Keratinocyte (primary cell): ENCODE measurements at regions not wholly inside any gene's neighbourhood (a gene's known extent, or its start where the extent isn't known, plus 50 kb on each side); places are given as distances from the start of the nearest gene placed in this dataset.

Experiments
- DNase-seq: peaks from one replicate; pipeline ENCODE4 v3.0.0-alpha.2; 2011; ENCODE audit warnings: low read depth, missing footprints, low spot score
- FAIRE-seq: peaks from 2 replicates; lab custom pipeline; 2011; peaks lifted over from hg19 to GRCh38; lab: Jason Lieb, UNC
- H2AFZ ChIP-seq: 2 replicates; pipeline ENCODE4 v1.6.0; 2012; ENCODE audit warnings: low read length, control low read depth, inconsistent platforms; ENCODE audit not compliant: control insufficient read depth
- H3K27ac ChIP-seq: 2 replicates; pipeline ENCODE4 v1.5.1; 2011; ENCODE audit warnings: low read length; ENCODE audit not compliant: control insufficient read depth, insufficient read depth
- H3K27me3 ChIP-seq: 3 replicates; pipeline ENCODE4 v1.6.0; 2011; ENCODE audit warnings: low read length; ENCODE audit not compliant: control insufficient read depth, insufficient read depth; ENCODE audit errors: extremely low read depth
- H3K36me3 ChIP-seq, 2 experiments: 2 replicates in 1 of 2; 3 replicates in 1 of 2; pipeline ENCODE4 v1.5.1; 2011; ENCODE audit warnings: low read length in 2 of 2, mild to moderate bottlenecking in 1 of 2; ENCODE audit not compliant: control insufficient read depth in 2 of 2, insufficient read depth in 2 of 2; ENCODE audit errors: extremely low read depth in 1 of 2
- H3K4me1 ChIP-seq: 3 replicates; pipeline ENCODE4 v1.5.1; 2011; ENCODE audit warnings: low read length; ENCODE audit not compliant: control insufficient read depth, insufficient read depth; ENCODE audit errors: extremely low read depth
- H3K4me2 ChIP-seq: 3 replicates; pipeline ENCODE4 v1.6.0; 2011; ENCODE audit warnings: low read depth, low read length; ENCODE audit not compliant: control insufficient read depth, insufficient read depth; ENCODE audit errors: extremely low read depth
- H3K4me3 ChIP-seq, 3 experiments: fragments of 200-600 bp in 1 of 3; sonication (generic) in 1 of 3; 2 replicates in 2 of 3; 3 replicates in 1 of 3; pipeline ENCODE4 v1.5.1; 2011 to 2016; ENCODE audit warnings: low read length in 3 of 3, mild to moderate bottlenecking in 3 of 3, control low read depth in 2 of 3, inconsistent platforms in 1 of 3, low read depth in 1 of 3, mixed read lengths in 1 of 3, mixed run types in 1 of 3, moderate library complexity in 1 of 3; ENCODE audit not compliant: control insufficient read depth in 2 of 3, insufficient read depth in 2 of 3; ENCODE audit errors: extremely low read depth in 1 of 3
- H3K79me2 ChIP-seq: 2 replicates; pipeline ENCODE4 v1.6.0; 2012; ENCODE audit warnings: low read length; ENCODE audit not compliant: control insufficient read depth, insufficient read depth
- H3K9ac ChIP-seq: 3 replicates; pipeline ENCODE4 v1.6.0; 2011; ENCODE audit warnings: low read length; ENCODE audit not compliant: control insufficient read depth, insufficient read depth; ENCODE audit errors: extremely low read depth
- H3K9me1 ChIP-seq: 3 replicates; pipeline ENCODE4 v1.6.0; 2011; ENCODE audit warnings: low read length; ENCODE audit not compliant: control insufficient read depth, insufficient read depth; ENCODE audit errors: extremely low read depth
- H3K9me3 ChIP-seq: 2 replicates; pipeline ENCODE4 v1.5.1; 2012; ENCODE audit warnings: low read depth, low read length; ENCODE audit not compliant: control insufficient read depth
- H4K20me1 ChIP-seq: 3 replicates; pipeline ENCODE4 v1.6.0; 2011; ENCODE audit warnings: low read length; ENCODE audit not compliant: control insufficient read depth, insufficient read depth; ENCODE audit errors: extremely low read depth
- EZH2 ChIP-seq: IDR thresholded peaks from one replicate; pipeline ENCODE4 v1.6.1; 2012; ENCODE audit warnings: inconsistent platforms, mild to moderate bottlenecking, low read length, moderate library complexity
- dilution Hi-C: fragments of 300-500 bp; cut with MboI; formaldehyde crosslinking; loops from one replicate; pipeline ENCODE4 v1.7.0; 2020; ENCODE audit warnings: low sequenced_read_pairs; ENCODE audit not compliant: extremely low pct_ligation_motif_present
- TF ChIP-seq, protein P1 (sequence below), 3 experiments: IDR thresholded peaks in 1 of 3; conservative IDR thresholded peaks in 1 of 3; optimal IDR thresholded peaks in 1 of 3; 2 replicates in 2 of 3; 3 replicates in 1 of 3; pipeline versions ENCODE3 to v1.5.1; 2011; ENCODE audit warnings: low read length in 3 of 3, mild to moderate bottlenecking in 3 of 3, moderate library complexity in 2 of 3, control low read depth in 1 of 3, inconsistent platforms in 1 of 3; ENCODE audit not compliant: insufficient read depth in 2 of 3; ENCODE audit errors: extremely low read depth in 1 of 3

DNA sequence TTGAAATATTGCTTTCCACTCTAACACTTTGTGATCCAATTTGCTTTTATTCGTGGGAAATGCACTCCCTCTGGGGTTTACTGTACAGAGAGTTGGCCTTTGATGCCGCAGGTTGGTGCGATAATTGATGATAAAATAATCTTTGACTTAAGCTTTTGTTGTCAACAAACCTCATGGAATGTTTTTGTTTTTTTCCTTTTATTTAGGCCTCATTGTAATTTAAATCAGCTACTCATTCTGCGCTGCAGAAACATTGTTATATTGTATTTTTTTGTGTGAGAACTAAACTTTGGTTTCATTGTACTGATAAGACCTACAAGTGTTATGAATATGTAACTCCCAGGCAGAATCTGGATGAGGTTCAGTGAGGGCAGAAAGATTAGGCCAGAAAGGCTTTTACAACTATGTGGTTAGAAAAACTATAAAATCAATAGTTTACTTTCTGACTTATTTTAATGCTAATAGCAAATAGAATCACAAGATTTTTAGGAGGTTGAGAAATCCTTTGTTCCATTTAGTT, 76.8 kb upstream of the POM121L12 start:
- H3K9ac ChIP-seq: no peak overlapping the region
- no peaks in the 10 kb centered on the region for H3K9me1 ChIP-seq
- dilution Hi-C loops: no loop called here
- TF ChIP-seq EZH2: no peak
- TF ChIP-seq, protein P1, sequence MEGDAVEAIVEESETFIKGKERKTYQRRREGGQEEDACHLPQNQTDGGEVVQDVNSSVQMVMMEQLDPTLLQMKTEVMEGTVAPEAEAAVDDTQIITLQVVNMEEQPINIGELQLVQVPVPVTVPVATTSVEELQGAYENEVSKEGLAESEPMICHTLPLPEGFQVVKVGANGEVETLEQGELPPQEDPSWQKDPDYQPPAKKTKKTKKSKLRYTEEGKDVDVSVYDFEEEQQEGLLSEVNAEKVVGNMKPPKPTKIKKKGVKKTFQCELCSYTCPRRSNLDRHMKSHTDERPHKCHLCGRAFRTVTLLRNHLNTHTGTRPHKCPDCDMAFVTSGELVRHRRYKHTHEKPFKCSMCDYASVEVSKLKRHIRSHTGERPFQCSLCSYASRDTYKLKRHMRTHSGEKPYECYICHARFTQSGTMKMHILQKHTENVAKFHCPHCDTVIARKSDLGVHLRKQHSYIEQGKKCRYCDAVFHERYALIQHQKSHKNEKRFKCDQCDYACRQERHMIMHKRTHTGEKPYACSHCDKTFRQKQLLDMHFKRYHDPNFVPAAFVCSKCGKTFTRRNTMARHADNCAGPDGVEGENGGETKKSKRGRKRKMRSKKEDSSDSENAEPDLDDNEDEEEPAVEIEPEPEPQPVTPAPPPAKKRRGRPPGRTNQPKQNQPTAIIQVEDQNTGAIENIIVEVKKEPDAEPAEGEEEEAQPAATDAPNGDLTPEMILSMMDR (optimal IDR thresholded peaks at IDR 0.05 in 1 of 3, IDR thresholded peaks at IDR 0.05 in 1 of 3, conservative IDR thresholded peaks at IDR 0.05 in 1 of 3; ENCODE audit: extremely low read depth in 1 of 3, insufficient read depth in 2 of 3, low read length in 3 of 3): no peak
- no peak overlapping the region for H3K4me3 ChIP-seq
- no peaks in the 10 kb centered on the region for H3K9me3 ChIP-seq
- no peak overlapping the region for H3K27ac ChIP-seq
- H3K27me3 ChIP-seq: no peaks in the 10 kb centered on the region
- no peaks in the 10 kb centered on the region for H3K4me1 ChIP-seq
- H3K36me3 ChIP-seq: no peaks in the 10 kb centered on the region
- H4K20me1 ChIP-seq: no peaks in the 10 kb centered on the region
- H3K79me2 ChIP-seq: no peaks in the 10 kb centered on the region
- H3K4me2 ChIP-seq: no peak overlapping the region
- FAIRE-seq: no peak
- H2AFZ ChIP-seq: no peak overlapping the region
- DNase-seq: no peak

DNA sequence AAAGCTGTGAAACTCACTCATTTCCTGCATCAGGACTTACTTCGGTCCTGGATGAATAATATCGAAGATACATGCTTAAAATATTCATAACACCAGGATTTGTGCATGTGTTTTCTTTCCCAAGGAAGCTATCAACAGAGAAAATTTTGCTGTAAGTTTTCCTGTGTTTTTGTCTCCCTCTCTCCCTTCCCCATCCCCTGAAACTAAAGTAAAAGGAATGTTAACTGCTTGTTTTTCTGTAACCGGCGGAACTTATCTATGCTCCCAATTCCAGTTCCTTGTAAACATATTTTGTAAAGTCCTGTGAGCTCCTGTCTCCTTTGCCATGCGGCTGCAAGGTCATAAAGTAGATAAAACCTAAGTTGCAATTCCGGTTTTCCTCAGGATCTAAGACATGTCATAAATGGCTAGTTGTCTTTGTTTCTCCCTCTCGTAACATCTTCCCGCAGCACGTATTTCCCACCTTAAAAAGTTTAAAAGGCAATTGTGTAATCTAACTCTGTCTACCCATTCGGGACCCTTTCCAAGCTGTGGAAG, 79.0 kb upstream of the POM121L12 start:
- no peaks in the 10 kb centered on the region for H3K9me1 ChIP-seq
- no peak overlapping the region for H3K27ac ChIP-seq
- H3K27me3 ChIP-seq: no peaks in the 10 kb centered on the region
- no peaks in the 10 kb centered on the region for H3K4me1 ChIP-seq
- DNase-seq (no peak), FAIRE-seq (no peak)
- no peaks in the 10 kb centered on the region for H4K20me1 ChIP-seq
- dilution Hi-C loops: no loop called here
- no peak overlapping the region for H3K4me3 ChIP-seq
- H3K9ac ChIP-seq: no peak overlapping the region
- no peak overlapping the region for H3K4me2 ChIP-seq
- no peaks in the 10 kb centered on the region for H3K9me3 ChIP-seq
- H2AFZ ChIP-seq: no peak overlapping the region
- no peaks in the 10 kb centered on the region for H3K79me2 ChIP-seq
- no peaks in the 10 kb centered on the region for H3K36me3 ChIP-seq
- TF ChIP-seq, protein P1 (optimal IDR thresholded peaks at IDR 0.05 in 1 of 3, IDR thresholded peaks at IDR 0.05 in 1 of 3, conservative IDR thresholded peaks at IDR 0.05 in 1 of 3; ENCODE audit: extremely low read depth in 1 of 3, insufficient read depth in 2 of 3, low read length in 3 of 3): no peak
- TF ChIP-seq EZH2: no peak
